ENCODE measurements at regions not wholly inside any gene's neighbourhood (a gene's known extent, or its start where the extent isn't known, plus 50 kb on each side); places are given as distances from the start of the nearest gene placed in this dataset.
"Not testable (repeated sequence)": the region's sequence is repeated elsewhere in the genome, so short reads cannot be mapped to it uniquely, and the experiment has no call there.

GRCh38 chr1:57536749-57537423, 113.0 kb upstream of the DAB1 start:
- intact Hi-C loops (cut with micrococcal nuclease): no loop called here
- ATAC-seq (peak; percentile 23), DNase-seq (no peak)

GRCh38 chr1:57532299-57532698, 108.4 kb upstream of the DAB1 start:
- intact Hi-C loops (cut with micrococcal nuclease): no loop called here
- DNase-seq (no peak), ATAC-seq (no peak)

- ATAC-seq; DNase-seq; intact Hi-C loops (cut with micrococcal nuclease): not testable (repeated sequence)
Measured at GRCh38 chr1:57530911-57531260, 107.0 kb upstream of the DAB1 start.

- DNase-seq (no peak), ATAC-seq (no peak)
- intact Hi-C loops (cut with micrococcal nuclease): no loop called here
Measured at GRCh38 chr1:57530206-57530910, 106.5 kb upstream of the DAB1 start.

- intact Hi-C loops (cut with micrococcal nuclease): no loop called here
- ATAC-seq: no peak
- DNase-seq: no peak
Measured at GRCh38 chr1:57522575-57522974, 98.7 kb upstream of the DAB1 start.

GRCh38 chr1:57520743-57521515, 97.1 kb upstream of the DAB1 start:
- intact Hi-C loops (cut with micrococcal nuclease): no loop called here
- DNase-seq: no peak
- no peak for ATAC-seq

GRCh38 chr1:57518496-57518895, 94.6 kb upstream of the DAB1 start:
- intact Hi-C loops (cut with micrococcal nuclease): no loop called here
- DNase-seq (no peak), ATAC-seq (no peak)

DNA sequence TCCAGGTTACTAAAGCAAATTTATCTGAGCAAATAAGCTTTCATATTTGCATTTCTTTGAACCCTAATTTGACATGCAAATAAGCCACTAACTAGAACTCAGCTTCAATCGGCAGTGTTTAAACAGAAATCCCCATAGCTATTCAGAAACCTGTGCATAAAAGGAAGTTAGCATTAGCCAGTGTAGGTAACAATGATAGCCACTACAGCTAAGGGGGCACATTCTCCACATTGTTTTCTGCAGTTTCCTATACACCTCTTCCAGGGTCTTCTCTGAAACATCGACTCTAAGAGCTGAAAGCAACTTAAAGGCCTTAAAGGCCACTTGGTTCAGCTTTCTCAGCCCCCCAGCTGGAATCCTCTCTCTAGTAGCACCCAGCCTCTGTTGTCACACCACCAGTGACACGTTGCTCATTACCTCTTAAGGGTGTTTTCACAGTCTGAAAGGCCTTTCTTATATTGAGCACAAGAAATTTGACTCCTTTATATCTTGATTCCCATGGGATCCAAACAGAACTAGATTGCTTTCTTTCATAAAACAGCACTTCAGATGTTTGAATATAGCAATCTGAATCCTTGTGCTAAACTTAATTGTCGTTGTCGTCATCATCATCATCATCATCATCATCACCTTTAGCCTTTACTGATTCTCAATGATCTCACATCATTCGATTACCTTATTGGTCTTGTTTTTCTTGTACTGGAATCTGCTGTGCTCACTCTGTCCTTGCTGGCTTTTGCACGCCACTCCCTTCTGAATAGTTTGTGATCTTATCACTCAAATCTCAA, 93.9 kb upstream of the DAB1 start:
- DNase-seq (no peak), ATAC-seq (no peak)
- intact Hi-C loops (cut with micrococcal nuclease): no loop called here

- no peak for DNase-seq
- ATAC-seq: peak; percentile 21
- intact Hi-C loops (cut with micrococcal nuclease): no loop called here
Measured at GRCh38 chr1:57512386-57512785, 88.5 kb upstream of the DAB1 start.

GRCh38 chr1:57506941-57507340, 83.1 kb upstream of the DAB1 start:
- ATAC-seq: no peak
- DNase-seq: no peak
- intact Hi-C loops (cut with micrococcal nuclease): no loop called here

DNA sequence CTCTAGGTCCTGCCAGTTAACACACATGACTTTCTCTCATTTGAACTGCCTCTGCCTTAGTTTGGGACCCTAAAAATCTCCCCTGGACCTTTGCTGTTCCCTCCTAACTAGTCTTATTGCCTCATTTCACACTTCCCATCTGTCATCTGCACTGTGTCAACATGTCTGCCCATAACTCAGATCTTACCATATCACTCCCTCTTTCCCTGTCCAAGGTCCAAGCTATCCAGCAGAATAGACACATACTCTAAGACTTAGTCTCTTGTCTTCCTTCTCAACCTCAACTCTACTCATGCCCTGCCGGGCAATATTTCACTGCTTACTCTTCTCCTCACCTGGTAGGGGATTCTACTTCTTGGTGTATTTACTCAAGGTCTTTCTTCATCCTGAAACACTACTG, 79.5 kb upstream of the DAB1 start:
- DNase-seq: no peak
- intact Hi-C loops (cut with micrococcal nuclease): no loop called here
- ATAC-seq: no peak

DNA sequence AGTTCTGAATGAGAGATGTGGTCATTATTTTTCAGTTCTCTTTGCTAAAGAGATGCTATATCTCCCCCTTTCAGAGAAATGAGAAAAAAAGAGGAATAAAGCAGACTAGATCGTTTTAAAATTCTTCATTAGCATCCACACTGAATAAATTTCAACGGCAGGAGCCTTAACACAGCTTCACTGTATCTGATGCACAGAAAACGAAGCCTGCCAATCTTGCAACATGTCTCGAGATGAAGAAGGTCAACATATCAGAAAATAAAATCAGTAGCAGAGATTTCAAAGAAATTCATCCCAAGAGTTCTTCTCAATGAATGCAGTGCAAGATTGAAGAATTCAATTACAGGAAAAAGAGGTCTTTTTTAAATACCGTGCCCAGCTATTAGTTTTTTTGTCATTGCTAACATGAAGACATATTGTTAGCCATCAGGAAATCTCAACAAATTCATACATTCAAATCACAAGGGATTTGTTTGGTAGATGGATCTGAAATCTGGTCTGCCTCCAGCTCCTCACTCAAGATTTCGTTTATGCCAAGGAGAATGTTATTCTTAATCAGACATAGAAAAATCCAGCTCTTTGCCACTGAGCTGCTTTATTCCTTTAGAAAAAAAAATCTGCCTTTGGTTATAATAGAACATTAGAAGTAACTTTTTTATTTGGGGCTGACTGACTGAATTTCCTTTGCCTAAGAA, 76.4 kb upstream of the DAB1 start:
- DNase-seq (no peak), ATAC-seq (no peak)
- intact Hi-C loops (cut with micrococcal nuclease): no loop called here

GRCh38 chr1:57494530-57495079, 70.7 kb upstream of the DAB1 start:
- DNase-seq: no peak
- intact Hi-C loops (cut with micrococcal nuclease): no loop called here
- ATAC-seq: no peak

DNA sequence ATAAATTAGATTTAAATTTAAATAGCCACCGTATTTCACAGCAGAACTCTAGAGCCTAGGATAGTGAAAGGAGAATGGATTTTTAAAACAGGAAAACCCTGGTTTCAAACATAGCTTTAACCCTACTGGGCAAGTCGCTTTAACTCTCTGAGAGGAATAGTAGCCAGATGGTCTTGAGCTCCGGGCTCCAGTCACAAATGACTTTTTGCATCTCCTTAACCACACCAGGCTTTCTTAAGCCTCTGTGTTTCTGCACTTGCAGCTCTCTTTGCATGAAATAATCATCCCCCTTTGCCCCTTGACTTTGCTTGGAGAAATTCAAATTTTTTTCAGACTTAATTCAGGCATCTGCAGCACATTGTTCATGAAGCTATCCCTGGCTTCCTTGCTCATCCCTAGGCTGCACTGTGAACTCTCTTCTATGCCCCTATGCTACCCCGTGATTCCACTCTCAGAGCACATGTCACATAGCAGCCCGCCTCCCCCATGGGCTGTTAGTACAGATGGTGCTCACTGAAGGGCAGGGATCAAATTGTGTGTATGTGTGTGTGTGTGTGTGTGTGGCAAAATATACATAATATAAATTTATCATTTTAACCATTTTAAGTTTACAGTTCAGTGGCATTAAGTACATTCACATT, 68.8 kb upstream of the DAB1 start:
- ATAC-seq (no peak), DNase-seq (no peak)
- intact Hi-C loops (cut with micrococcal nuclease): no loop called here

DNA sequence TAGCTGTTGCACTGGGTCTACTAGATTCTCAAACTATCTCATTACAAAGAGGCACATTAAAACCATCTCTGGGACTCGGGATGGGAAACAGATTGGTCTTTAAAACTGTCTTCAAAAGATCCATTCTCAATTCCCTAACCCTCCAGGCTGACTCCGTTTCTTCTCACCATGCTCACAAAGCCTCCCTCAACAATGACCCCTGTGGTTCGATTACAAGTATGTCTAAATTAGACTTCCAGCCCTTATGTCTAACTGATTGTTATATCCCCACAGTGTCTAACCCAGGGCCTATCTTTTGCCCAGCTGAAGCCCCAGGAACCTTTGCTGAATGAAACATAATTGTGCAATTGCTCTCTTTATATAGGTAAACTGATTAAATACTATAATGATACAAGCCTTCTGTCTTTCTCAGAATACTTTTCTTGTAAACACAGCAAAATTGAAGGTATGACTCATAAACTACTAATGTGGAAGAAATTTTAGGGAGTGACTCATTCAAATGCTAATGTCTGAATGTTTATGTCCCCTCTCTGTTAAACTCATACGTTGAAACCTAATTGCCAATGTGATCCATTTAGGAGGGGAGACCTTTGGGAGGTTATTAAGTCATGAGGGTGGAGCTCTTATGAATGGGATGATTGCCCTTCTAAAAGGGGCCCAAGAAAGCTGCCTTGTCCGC, 65.6 kb upstream of the DAB1 start:
- intact Hi-C loops (cut with micrococcal nuclease): no loop called here
- ATAC-seq: no peak

DNA sequence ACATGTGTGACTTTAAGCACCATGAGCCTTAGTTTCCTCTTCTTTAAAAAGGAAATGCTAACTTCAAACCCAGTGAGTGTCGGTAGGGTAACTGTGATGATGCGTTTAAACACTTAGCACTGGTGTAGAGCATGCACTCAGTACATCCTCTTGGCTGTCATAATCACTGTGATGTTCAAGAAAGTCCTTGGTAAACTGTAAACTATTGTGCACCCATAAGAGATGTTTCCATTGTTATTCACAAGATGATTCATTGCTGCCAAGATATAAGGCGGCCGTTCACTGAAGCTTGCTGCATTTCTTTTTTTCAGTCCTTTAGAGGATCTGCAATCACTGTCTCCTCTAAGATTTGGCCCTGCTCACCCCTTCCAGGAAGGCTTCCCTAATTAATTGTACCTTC, 61.8 kb upstream of the DAB1 start:
- intact Hi-C loops (cut with micrococcal nuclease): no loop called here

More for the DNA sequence above, 65.6 kb upstream of the DAB1 start:
- no peak for DNase-seq

GRCh38 chr1:57483954-57484353, 60.1 kb upstream of the DAB1 start:
- intact Hi-C loops (cut with micrococcal nuclease): no loop called here
- DNase-seq: no peak
- no peak for ATAC-seq

More for the DNA sequence above, 61.8 kb upstream of the DAB1 start:
- no peak for ATAC-seq
- DNase-seq: no peak

DNA sequence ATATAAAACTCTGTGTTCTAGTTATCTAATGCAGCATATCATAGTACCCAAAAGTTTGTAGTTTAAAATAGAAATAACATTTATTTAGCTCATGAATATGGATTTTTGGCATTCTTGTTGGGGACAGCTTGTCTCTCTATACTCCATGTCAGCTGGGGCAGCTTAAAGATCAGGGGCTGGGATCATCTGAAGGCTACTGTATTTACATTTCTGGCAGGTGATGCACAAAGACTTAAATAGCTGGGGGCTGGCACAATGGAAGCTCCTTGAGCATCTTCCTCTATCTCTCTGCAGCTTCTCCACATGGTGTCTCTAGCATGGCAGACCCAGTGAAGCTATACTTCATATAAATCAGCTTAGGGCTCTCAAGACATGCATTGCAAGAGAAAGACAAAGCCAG, 55.6 kb upstream of the DAB1 start:
- intact Hi-C loops (cut with micrococcal nuclease): no loop called here
- no peak for DNase-seq
- ATAC-seq: no peak
